Posterior vena cava (tissue), 2 donors: ENCODE measurements at regions not wholly inside any gene's neighbourhood (a gene's known extent, or its start where the extent isn't known, plus 50 kb on each side); places are given as distances from the start of the nearest gene placed in this dataset.
"Not testable (repeated sequence)": the region's sequence is repeated elsewhere in the genome, so short reads cannot be mapped to it uniquely, and the experiment has no call there.

Experiments
- DNase-seq: peaks from one replicate; pipeline ENCODE4 v3.0.0-alpha.2; 2020; ENCODE audit warnings: low spot score
- intact Hi-C, 2 donors: fragments of 100-400 bp; cut with DNase I; formaldehyde crosslinking; loops; one replicate each; pipeline versions ENCODE4 v1.14.1 to v1.14.2; 2022 to 2023
- donor health status: DM: yes; HTN: yes; CAD: no.
- donor health status: DM: yes; HTN: yes; CAD: no.

DNA sequence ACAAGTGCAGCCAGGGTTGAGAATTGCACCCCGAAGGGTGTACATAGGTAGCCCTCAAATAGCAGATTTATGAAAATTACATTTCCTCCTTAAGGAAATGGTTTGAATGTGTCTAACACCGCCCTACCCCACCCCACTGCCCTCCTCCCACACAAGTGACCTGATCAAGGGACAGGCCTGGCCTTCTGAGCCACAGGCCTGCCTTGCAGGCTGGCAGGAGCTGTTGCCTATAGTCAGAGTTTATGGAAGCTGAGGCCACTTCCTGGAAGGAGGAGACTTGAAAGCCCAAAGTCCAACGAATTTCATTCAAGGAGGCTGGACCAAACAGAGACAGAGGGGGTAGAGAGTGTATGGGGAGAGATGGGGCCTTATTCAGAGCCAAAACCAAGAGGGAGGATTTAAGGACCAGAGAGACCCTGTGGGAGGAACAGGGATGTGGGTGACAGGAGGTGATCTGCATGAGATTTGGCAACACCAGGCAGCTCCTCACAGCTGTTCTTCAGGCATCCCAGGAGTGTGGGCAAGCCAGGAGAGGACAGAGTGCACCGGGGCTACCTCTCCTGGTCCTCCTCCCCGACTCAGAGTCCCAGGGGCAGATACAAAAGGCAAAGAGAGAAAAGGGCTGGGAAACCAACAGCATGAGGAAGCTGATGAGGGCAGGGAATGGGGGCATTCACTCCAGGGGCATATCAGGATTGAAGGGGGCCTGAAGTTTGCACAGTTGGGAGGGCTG lies 100.4 kb upstream of the HES1 start:
- intact Hi-C loops: no loop called here
- DNase-seq: no peak

- no peak for DNase-seq
- intact Hi-C loops: no loop called here
Measured at GRCh38 chr3:194036842-194037241, 99.1 kb upstream of the HES1 start.

DNA sequence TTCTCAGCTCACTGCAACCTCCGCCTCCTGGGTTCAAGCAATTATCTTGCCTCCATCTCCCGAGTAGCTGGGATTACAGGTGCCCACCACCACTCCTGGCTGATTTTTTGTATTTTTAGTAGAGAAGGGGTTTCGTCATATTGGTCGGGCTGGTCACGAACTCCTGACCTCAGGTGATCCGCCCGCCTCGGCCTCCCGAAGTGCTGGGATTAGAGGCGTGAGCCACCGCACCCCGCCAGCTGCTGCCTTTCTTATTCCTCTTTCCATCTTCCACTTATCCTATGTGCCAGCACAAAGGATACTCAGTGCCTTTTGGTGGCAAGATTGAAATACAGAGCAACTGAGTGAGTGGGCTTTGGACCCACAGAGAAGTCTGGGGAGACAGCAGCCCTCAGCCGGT lies 97.6 kb upstream of the HES1 start:
- DNase-seq, intact Hi-C loops: not testable (repeated sequence)

- intact Hi-C loops: no loop called here
Measured at GRCh38 chr3:194038960-194039359, 97.0 kb upstream of the HES1 start.

DNA sequence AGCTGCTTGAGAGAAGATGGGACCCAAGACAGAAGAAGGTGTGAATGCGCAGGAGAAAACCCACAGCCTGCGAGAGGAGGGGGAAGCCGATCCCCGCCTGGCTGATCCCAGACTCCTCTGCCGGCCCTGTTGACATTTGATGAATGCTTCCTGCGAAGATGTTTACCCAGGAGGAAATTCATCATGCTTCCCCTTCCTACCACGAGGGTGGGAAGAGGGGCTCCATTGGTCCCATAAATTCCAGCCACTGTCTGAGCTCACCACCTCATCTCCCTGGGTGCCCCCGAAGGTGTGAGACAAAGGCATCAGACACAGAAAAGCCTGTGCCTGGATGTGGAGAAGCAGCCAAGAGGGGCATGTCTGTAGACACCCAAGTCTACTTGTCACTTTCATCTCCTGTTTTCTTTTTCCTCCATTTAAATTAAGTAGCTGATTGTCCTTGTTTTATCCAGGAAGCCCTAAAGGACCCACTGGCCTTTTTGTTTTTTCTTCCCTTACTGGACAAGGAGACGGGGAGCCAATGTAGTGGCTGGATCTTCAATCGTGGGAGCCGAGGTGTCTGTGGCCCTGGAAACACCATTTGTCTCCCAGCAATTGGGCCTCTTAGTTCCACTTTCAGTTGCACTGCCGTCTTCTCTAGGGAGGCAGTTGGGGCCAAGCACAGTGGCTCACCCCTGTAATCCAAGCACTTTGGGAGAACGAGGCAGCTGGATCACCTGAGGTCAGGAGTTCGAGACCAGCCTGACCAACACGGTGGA lies 95.3 kb upstream of the HES1 start:
- no peak for DNase-seq
- intact Hi-C loops: no loop called here

More at GRCh38 chr3:194038960-194039359, 97.0 kb upstream of the HES1 start:
- no peak for DNase-seq

DNA sequence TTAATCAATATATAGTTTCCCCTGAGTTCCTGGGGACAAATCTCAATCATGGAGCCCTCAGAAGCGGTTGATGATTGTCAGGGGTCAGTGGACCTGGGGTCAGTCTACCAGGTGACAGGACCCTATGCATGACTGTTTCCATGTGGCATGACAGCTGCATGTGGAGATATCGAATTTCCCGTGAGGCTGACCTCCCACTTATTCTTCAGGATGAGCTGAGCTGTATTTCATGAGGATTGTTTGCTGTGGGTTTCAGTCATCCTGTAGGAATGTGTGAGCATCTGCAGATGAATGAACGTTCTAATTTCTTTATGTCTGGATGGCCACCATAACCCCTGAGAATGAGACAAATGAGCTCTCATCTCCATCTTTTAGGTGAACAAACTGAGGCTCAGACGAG lies 93.0 kb upstream of the HES1 start:
- DNase-seq: no peak
- intact Hi-C loops: no loop called here

DNA sequence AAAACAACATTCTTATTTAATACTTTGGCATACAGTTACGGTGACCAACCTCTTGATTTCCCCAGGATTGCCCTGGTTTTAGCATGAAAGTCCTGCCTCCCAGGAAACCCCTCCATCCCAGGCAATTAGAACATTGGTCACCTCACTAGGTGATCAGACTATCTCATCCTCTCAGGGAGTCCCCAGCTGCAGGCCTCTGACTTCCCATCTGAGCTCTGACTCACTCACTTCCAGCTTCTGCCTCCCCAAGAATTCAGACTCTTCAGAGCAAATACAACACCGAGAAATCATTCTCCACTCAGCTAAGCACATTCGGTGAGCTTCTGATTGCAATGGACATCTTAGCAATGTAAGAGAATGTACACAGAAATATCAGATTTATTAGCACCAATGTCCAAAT lies 92.4 kb upstream of the HES1 start:
- intact Hi-C loops: no loop called here
- no peak for DNase-seq

DNA sequence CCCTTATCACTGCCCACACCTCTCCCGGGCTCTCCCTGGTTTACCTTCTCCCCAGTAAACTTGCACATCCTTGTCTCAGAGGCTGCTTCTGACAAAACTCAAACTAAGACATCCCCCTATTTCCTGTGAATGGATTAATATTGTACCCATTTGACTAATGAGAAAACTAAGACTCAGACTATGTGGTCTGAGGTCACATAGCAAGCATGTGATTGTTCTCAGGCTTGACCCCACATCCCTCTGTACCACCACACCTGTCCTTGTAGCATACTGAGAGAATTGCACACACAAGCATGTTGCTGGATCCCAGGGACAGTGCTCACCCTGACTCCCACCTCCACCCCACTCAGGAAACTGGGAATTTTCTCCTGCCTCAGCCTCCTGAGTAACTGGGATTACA lies 90.7 kb upstream of the HES1 start:
- no peak for DNase-seq
- intact Hi-C loops: no loop called here

DNA sequence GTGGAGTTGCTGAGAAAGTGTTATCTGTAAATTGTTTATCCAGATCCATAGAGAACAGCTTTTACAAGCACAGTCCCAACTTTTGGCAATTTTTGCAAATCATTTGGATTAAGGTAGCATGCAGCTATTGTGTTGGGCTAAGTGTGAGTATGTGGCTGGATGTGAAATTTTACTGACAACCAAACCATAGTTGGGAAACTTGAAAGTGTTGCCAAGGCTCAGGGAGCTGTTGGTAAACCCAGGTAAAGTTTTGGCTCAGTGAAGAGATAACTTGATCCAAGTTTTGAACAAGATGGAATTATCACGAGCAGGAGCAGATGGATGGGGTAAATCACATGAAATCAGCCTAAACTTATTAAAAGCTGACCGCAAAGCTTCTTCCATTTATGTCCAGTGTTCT lies 90.0 kb upstream of the HES1 start:
- DNase-seq: no peak
- intact Hi-C loops: no loop called here

- intact Hi-C loops: no loop called here
- no peak for DNase-seq
Measured at GRCh38 chr3:194046531-194046930, 89.4 kb upstream of the HES1 start.

DNA sequence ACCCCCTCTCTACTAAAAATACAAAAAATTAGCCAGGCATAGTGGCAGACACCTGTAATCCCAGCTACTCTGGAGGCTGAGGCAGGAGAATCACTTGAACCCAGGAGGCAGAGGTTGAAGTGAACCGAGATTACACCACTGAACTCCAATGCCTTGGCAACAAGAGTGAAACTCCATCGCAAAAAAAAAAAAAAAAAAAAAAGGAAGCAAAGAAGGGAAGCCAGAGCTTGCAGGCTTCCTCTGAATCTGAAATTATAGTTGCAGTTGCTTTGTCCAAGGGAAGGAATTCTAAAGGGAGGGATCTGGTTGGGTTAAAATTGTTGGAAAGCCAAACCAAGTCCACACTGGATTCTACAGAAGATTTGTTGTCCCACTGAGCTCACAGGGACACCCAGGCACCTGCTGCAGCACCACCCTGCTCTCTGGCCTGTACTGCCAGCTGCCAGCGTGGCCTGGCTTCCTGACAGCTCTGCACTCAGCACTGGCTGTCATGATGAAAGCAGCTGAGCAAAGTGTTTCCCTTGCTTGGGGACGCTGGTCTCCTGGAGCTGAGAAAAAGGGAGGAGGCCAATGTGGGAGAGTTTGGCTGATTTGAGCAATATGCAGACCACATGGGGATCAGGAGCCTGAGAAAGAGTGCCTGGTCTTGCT lies 88.8 kb upstream of the HES1 start:
- intact Hi-C loops: no loop called here
- peak; percentile 86 for DNase-seq

GRCh38 chr3:194049394-194049793 lies 86.6 kb upstream of the HES1 start:
- DNase-seq: no peak
- intact Hi-C loops: no loop called here

DNA sequence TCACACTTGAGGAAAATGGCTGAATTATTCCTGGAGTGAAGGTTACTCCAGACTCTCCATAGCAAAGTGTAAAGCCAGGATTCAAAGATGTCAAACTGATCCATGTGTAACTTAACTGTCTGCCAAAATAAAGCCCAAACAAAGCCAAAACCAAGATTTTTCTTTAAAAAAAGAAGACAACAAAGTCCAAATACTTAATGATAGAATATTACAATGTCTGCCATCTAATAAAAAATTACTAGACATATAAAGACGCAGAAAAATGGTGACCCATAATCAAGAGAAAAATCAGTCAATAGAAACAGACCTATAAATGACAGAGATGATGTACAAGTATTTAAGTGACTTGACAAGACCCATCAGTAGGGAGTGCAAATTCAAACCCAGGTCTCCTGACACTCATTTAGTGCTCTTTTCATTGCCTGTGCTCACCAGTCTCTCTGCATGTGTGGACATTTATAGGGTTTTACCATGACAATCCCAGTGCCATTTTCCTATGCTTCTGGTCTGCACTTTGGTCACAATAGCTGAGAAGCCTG lies 85.1 kb upstream of the HES1 start:
- DNase-seq: no peak
- intact Hi-C loops: loop anchor here in 1 of 2 donors (10.0 kb wide), 1 partner anchor 1606 kb away; no protein-coding TSS in a partner anchor

- DNase-seq: no peak
- intact Hi-C loops: loop anchor here in 1 of 2 donors (10.0 kb wide), 1 partner anchor 1607 kb away; no protein-coding TSS in a partner anchor
Measured at GRCh38 chr3:194051366-194052149, 84.4 kb upstream of the HES1 start.

- intact Hi-C loops: loop anchor here in 1 of 2 donors (10.0 kb wide), 1 partner anchor 1608 kb away; no protein-coding TSS in a partner anchor
- no peak for DNase-seq
Measured at GRCh38 chr3:194053136-194053535, 82.8 kb upstream of the HES1 start.

DNA sequence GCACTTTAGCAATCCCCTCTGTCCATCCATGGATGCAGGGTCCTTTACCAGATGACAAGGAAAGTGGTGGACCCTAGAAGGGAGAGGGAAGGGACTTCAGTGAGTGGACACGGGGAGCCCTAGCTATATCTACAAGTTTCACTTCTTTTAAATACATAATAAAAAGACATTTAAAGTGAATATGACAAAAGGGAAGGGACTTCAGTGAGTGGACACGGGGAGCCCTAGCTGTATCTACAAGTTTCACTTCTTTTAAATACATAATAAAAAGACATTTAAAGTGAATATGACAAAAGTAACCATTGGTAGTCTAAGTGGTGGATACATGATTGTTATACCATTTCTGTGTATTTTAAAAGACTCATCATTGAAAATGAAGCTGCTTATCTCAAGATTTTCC lies 81.9 kb upstream of the HES1 start:
- intact Hi-C loops: loop anchor here in 1 of 2 donors (10.0 kb wide), 1 partner anchor 1609 kb away; no protein-coding TSS in a partner anchor

DNA sequence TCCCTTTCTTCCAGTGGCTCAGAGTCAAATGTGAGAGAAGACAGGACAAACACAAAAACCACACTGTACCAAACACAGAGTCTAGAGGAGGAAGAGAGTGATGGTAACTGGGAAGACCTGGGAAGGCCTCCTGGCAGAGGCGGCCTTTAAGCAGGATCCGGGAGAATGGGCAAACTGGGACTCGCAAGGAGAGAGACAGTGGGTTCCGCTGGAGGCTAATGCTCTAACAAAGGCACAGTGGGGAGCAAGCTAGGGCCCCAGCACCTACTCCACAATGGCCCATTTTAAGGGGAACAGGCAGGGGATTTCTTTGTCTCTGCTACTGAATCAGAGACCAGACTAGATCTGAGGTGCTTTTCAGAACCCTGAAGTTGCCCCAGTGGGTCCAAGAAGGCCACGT lies 81.4 kb upstream of the HES1 start:
- no peak for DNase-seq
- intact Hi-C loops: loop anchor here in 1 of 2 donors (10.0 kb wide), 1 partner anchor 1610 kb away; no protein-coding TSS in a partner anchor

More for the DNA sequence above, 81.9 kb upstream of the HES1 start:
- no peak for DNase-seq

DNA sequence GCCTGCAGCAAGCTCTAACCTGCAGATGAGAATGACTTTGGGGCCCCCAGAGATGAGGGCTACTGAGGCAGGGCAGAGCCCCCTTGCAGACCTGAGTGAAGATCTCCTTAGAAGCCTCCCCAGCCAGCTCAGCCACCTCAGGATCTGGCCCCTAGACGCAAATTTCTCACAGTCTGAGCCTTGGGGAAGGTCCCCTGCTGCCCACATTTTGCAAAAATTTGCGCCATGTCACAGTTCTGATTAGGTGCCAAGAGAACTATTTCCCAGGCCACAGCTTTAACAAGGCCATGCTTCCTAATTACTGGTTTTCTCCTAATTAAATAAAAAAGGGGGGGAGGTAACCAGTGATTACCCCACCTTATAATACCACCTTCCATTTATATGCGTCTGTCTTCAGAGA lies 81.0 kb upstream of the HES1 start:
- intact Hi-C loops: loop anchor here in 1 of 2 donors (10.0 kb wide), 1 partner anchor 1610 kb away; no protein-coding TSS in a partner anchor
- DNase-seq: no peak

DNA sequence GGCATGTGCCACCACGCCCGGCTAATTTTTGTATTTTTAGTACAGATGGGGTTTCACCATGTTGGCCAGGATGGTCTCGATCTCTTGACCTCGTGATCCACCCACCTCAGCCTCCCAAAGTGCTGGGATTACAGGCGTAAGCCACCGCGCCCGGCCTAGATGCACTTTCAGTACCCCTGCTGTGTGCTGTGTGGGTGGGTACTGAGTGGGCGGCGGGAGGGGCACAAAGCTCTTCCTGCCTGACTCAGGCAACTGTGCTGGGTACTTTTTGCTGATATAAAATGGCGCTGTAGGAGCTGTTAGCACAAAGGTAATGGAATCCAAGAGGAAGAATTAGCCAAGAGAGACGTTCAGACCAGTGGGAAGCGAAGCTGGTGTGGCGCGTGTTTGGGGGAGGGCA lies 79.6 kb upstream of the HES1 start:
- intact Hi-C loops: loop anchor here in 1 of 2 donors (10.0 kb wide), 1 partner anchor 1612 kb away; no protein-coding TSS in a partner anchor
- not testable (repeated sequence) for DNase-seq
